ENCODE measurements at regions not wholly inside any gene's neighbourhood (a gene's known extent, or its start where the extent isn't known, plus 50 kb on each side); places are given as distances from the start of the nearest gene placed in this dataset.

DNA sequence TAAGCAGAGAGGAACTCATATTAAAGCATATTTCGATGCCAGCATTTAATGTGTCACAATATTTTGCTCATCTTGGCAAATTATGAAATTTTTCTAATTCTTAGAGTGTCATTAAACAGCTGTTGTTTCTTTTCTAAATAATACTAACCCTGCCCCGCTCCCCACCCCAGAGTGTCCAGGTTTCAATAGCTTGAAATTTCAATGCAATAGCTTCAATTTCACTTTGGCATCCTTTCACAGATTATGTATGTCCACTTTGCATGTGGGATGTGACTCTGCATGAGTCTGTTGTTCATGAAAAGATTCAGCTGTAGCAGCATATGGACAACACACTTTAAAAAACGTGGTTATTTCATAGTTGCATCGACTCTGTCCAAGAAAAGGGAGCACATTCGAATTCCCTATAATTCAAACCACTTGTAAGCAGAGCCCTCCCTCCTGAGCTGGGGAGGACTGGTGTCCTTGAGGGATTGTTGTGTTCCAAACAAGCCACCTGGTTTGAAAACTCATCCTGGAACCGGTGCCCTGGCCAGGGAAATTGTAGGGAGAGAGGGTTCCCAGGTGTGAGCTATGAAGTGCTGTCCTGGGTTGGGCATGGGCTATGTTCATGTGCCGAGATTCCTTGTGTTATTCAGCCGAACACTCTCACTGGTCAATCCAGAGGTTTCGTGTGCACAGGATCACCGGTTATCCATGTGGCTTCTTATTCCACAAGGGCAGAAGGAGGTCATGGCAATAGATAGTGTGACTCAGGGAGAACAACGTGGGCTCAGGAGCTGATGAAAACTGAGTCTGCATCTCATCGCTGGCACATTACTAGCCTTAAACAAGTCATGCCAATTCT, 64.6 kb upstream of the CREB5 start:
- peak; percentile 10 for DNase-seq (ENCODE audit: low read depth)
- TF ChIP-seq, protein P1, sequence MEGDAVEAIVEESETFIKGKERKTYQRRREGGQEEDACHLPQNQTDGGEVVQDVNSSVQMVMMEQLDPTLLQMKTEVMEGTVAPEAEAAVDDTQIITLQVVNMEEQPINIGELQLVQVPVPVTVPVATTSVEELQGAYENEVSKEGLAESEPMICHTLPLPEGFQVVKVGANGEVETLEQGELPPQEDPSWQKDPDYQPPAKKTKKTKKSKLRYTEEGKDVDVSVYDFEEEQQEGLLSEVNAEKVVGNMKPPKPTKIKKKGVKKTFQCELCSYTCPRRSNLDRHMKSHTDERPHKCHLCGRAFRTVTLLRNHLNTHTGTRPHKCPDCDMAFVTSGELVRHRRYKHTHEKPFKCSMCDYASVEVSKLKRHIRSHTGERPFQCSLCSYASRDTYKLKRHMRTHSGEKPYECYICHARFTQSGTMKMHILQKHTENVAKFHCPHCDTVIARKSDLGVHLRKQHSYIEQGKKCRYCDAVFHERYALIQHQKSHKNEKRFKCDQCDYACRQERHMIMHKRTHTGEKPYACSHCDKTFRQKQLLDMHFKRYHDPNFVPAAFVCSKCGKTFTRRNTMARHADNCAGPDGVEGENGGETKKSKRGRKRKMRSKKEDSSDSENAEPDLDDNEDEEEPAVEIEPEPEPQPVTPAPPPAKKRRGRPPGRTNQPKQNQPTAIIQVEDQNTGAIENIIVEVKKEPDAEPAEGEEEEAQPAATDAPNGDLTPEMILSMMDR (IDR thresholded peaks at IDR 0.05; ENCODE audit: insufficient read depth, low read depth, low read length), result no peak
- H3K4me3 ChIP-seq (ENCODE audit: low read depth, low read length), result no peak overlapping the region

DNA sequence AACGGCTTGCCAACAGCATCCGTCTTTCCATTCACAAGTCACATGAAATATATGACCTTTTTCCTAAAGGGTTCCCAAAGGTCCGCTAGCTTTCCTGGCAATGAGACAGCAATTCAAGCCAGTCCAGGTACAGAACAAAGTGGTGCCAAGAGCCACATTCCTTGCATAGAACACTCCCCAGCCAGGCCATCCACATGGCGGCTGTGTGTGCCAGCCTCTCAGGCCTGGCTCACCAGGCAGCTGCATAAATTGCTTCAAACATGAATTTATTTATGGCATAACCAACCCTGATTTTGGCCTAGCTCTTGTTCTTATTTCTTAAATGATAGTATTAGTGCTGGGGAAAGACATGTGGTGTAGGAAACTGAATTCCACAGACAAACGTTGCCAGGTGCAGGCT, 63.7 kb upstream of the CREB5 start:
- no peak overlapping the region for H3K4me3 ChIP-seq (ENCODE audit: low read depth, low read length)
- DNase-seq (ENCODE audit: low read depth), result no peak
- TF ChIP-seq, protein P1 (IDR thresholded peaks at IDR 0.05; ENCODE audit: insufficient read depth, low read depth, low read length), result no peak

DNA sequence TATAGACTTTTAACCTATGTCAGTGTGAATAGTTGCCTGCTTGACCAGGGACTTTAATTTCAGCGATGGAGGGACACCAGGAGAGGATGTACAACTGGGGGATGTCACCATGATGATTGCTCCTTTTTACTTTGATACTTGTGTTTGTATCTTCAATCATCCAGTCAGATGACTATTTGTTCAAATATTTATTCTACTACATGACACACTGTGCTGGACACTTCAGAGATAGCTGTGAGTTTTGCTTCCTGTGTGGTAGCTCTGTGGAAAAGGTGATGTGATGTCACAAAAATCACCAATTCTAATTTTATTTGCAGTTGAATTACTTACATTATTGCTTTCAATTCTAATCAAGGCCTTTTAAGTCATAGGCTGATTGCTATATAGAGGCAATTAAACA, 62.7 kb upstream of the CREB5 start:
- no peak overlapping the region for H3K4me3 ChIP-seq (ENCODE audit: low read depth, low read length)
- TF ChIP-seq, protein P1 (IDR thresholded peaks at IDR 0.05; ENCODE audit: insufficient read depth, low read depth, low read length), result no peak
- DNase-seq (ENCODE audit: low read depth), result no peak

DNA sequence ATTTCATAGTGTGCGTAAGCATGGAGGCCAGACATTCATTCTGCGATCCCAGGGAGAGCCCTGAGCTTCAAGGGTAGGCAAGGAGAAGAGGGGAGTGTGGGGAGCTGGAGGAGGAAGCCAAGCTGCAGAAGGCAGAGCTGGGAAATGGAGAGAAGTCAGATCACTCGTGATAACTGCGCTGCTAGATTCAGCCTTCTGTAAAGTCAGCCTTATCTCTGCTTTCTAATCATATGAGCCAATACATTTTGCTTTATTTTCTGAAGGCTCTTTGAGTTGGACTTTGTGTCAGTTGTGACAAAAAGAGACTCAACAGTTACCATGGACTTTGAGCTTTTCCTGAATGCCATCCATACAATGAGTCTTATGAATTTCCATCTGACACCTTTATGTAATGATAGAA, 61.7 kb upstream of the CREB5 start:
- no peak for DNase-seq (ENCODE audit: low read depth)
- H3K4me3 ChIP-seq (ENCODE audit: low read depth, low read length), result no peak overlapping the region
- TF ChIP-seq, protein P1 (IDR thresholded peaks at IDR 0.05; ENCODE audit: insufficient read depth, low read depth, low read length), result no peak

DNA sequence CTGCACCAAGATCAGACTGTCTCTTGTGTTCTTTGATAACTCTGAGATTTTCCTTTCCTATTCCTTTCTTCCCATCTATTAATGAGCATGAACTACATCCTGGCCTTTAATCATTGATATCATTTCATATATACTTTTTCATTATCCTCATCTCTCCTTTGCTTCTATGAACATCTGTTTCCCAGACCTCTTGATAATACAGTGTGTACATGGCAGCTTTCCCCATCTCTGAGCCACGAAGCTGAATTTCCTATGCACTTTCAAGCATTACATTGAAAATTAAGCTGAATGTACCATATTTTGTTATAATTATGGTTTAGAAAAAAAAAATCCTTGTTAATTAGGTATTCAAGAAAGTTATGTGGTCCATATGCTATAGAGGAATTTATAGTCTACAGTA, 60.9 kb upstream of the CREB5 start:
- DNase-seq (ENCODE audit: low read depth), result no peak
- no peak overlapping the region for H3K4me3 ChIP-seq (ENCODE audit: low read depth, low read length)
- TF ChIP-seq, protein P1 (IDR thresholded peaks at IDR 0.05; ENCODE audit: insufficient read depth, low read depth, low read length), result no peak

DNA sequence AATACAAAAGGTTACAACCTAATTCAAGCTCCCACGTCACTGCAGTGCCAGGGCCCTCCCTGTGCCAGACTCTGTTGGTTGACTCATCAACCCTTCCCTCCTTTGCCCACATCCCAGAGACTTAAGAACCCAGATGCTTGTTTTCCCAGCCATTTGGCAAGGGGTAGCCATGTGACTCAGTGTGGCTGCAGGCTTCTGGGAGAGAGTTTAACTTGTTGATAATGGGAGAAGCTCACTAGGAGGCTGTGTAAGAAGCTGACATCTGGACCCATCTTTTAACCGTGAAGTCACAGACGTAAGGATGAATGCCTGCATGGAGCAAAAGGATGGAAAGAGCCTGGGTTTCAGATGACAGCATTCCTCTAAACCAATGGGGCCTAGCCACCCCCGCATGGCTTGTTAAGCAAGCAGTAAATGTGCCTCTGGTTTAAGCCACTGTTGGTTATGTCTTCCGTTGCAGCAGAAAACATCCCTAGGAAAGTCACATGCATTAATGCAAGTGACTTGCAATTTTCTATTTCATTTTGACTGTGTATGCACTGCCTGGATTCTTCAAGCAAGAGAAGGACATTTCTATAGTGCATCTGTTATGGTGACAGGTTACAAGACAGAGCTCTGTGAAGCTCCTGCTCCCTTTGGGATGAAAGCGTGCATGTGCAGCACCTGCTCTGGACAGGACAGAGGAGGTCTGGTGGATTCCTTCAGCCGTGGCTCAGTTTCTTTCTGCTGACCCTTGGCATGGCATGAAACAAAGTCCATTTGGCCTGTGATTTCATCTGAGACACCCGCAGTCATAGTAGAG, 57.5 kb upstream of the CREB5 start:
- DNase-seq (ENCODE audit: low read depth), result peak; percentile 48
- H3K4me3 ChIP-seq (ENCODE audit: low read depth, low read length), result no peak overlapping the region
- TF ChIP-seq, protein P1 (IDR thresholded peaks at IDR 0.05; ENCODE audit: insufficient read depth, low read depth, low read length), result no peak
